Gastroesophageal sphincter (tissue), 4 donors: ENCODE measurements at regions not wholly inside any gene's neighbourhood (a gene's known extent, or its start where the extent isn't known, plus 50 kb on each side); places are given as distances from the start of the nearest gene placed in this dataset.

ENCODE experiments used
- ATAC-seq: fragments of 150-250 bp; one replicate; pipeline ENCODE4 v1.9.1; 2016; ENCODE audit warnings: mild to moderate bottlenecking, moderate library complexity
- H3K27ac ChIP-seq, 4 donors: fragments of 200-600 bp; sonication (generic) in 3 of 4; 1 replicate in 3 of 4; 2 replicates in 1 of 4; pipeline ENCODE4 v1.5.1; 2016 to 2019
- H3K27me3 ChIP-seq: fragments of 200-600 bp; sonication (generic); one replicate; pipeline ENCODE4 v1.5.1; 2019
- H3K36me3 ChIP-seq, 2 donors: fragments of 200-600 bp; sonication (generic); one replicate each; pipeline ENCODE4 v1.5.1; 2019; ENCODE audit warnings: control low read depth in 1 of 2
- H3K4me1 ChIP-seq, 3 donors: fragments of 200-600 bp; sonication (generic); 1 replicate in 2 of 3; 2 replicates in 1 of 3; pipeline ENCODE4 v1.5.1; 2016 to 2019; ENCODE audit warnings: control low read depth in 2 of 3
- H3K4me3 ChIP-seq, 2 donors: fragments of 200-600 bp; sonication (generic); one replicate each; pipeline ENCODE4 v1.5.1; 2019; ENCODE audit warnings: mild to moderate bottlenecking in 1 of 2, moderate library complexity in 1 of 2
- H3K9me3 ChIP-seq, 3 donors: fragments of 200-600 bp; sonication (generic); one replicate each; pipeline ENCODE4 v1.5.1; 2017 to 2019; ENCODE audit warnings: control low read depth in 2 of 3
- CTCF ChIP-seq, 4 experiments: fragments of 200-600 bp in 2 of 4; fragments of 450-650 bp in 2 of 4; sonication (generic) in 1 of 4; IDR thresholded peaks; one replicate each; pipeline ENCODE4 v1.5.1; 2017 to 2019; ENCODE audit warnings: antibody characterized with exemption in 4 of 4, mild to moderate bottlenecking in 2 of 4, moderate library complexity in 2 of 4
- EP300 ChIP-seq: sonication (generic); formaldehyde crosslinking; IDR thresholded peaks from one replicate; pipeline ENCODE4 v1.6.1; 2017; ENCODE audit warnings: antibody characterized with exemption, mild to moderate bottlenecking
- POLR2A ChIP-seq, 2 donors: fragments of 450-650 bp; IDR thresholded peaks; one replicate each; pipeline ENCODE4 v1.6.1; 2017; ENCODE audit warnings: antibody characterized with exemption in 2 of 2, mild to moderate bottlenecking in 2 of 2, moderate library complexity in 1 of 2
- POLR2AphosphoS5 ChIP-seq: sonication (generic); formaldehyde crosslinking; IDR thresholded peaks from one replicate; pipeline ENCODE4 v1.6.1; 2017; ENCODE audit warnings: antibody characterized with exemption
- WGBS, 2 donors: methylation state at CpG; one replicate each; pipeline ENCODE4 v1.1.5; 2018; ENCODE audit warnings: low coverage in 1 of 2; 5-methylcytosine and 5-hydroxymethylcytosine counted together

- Histone ChIP-seq H3K4me1 (no peaks in the 10 kb centered on the region), H3K27me3 (peaks cover 14% of the 10 kb centered on the region), H3K36me3 (no peaks in the 10 kb centered on the region), H3K27ac (no peak overlapping the region), H3K4me3 (no peak overlapping the region), H3K9me3 (no peaks in the 10 kb centered on the region)
- no peak for TF ChIP-seq POLR2AphosphoS5
- TF ChIP-seq CTCF (IDR thresholded peaks at IDR 0.05): no peak
- TF ChIP-seq POLR2A (IDR thresholded peaks at IDR 0.05): no peak
- no peak for TF ChIP-seq EP300
- ATAC-seq: no peak
- WGBS, 2 donors: 50 to 64% methylated on average over 1 to 2 of the region's 2 CpGs
Observed at GRCh38 chr12:112559784-112560183, 141.0 kb downstream of the PTPN11 start.

- Histone ChIP-seq H3K4me3 (no peak overlapping the region), H3K4me1 (no peaks in the 10 kb centered on the region), H3K36me3 (no peaks in the 10 kb centered on the region), H3K27ac (no peak overlapping the region), H3K9me3 (no peaks in the 10 kb centered on the region), H3K27me3 (peaks cover 9% of the 10 kb centered on the region)
- 66 to 80% methylated on average over 3 to 4 of the region's 11 CpGs for WGBS, 2 donors
- TF ChIP-seq POLR2AphosphoS5: no peak
- TF ChIP-seq POLR2A (IDR thresholded peaks at IDR 0.05): no peak
- TF ChIP-seq CTCF (IDR thresholded peaks at IDR 0.05): no peak
- TF ChIP-seq EP300: no peak
- no peak for ATAC-seq
Observed at GRCh38 chr12:112564160-112564784, 145.5 kb downstream of the PTPN11 start.

GRCh38 chr12:112568641-112569040 is 149.9 kb downstream of the PTPN11 start:
- 50 to 58% methylated on average over 2 of the region's 2 CpGs for WGBS, 2 donors
- H3K27ac ChIP-seq: no peak overlapping the region
- no peak for ATAC-seq
- no peaks in the 10 kb centered on the region for H3K9me3 ChIP-seq
- H3K27me3 ChIP-seq: peaks cover 22% of the 10 kb centered on the region
- H3K36me3 ChIP-seq: no peaks in the 10 kb centered on the region
- TF ChIP-seq CTCF (IDR thresholded peaks at IDR 0.05): no peak
- TF ChIP-seq EP300: no peak
- TF ChIP-seq POLR2A (IDR thresholded peaks at IDR 0.05): no peak
- TF ChIP-seq POLR2AphosphoS5: no peak
- H3K4me3 ChIP-seq: no peak overlapping the region
- H3K4me1 ChIP-seq: no peaks in the 10 kb centered on the region

- peaks cover 0 to 3% (median 0%) of the 10 kb centered on the region in 3 donors for H3K4me1 ChIP-seq
- no peak overlapping the region for H3K27ac ChIP-seq
- 42 to 55% methylated on average over 2 to 6 of the region's 7 CpGs for WGBS, 2 donors
- H3K27me3 ChIP-seq: peaks cover 35% of the 10 kb centered on the region
- no peak for ATAC-seq
- TF ChIP-seq CTCF (IDR thresholded peaks at IDR 0.05): no peak
- no peak for TF ChIP-seq EP300
- no peak for TF ChIP-seq POLR2AphosphoS5
- no peak for TF ChIP-seq POLR2A (IDR thresholded peaks at IDR 0.05)
- no peaks in the 10 kb centered on the region for H3K36me3 ChIP-seq
- H3K4me3 ChIP-seq: no peak overlapping the region
- H3K9me3 ChIP-seq: no peaks in the 10 kb centered on the region
Observed at GRCh38 chr12:112570096-112570495, 151.3 kb downstream of the PTPN11 start.

GRCh38 chr12:112573141-112573540 is 154.4 kb downstream of the PTPN11 start:
- 40 to 88% methylated on average over 1 to 2 of the region's 2 CpGs for WGBS, 2 donors
- H3K27ac ChIP-seq: no peak overlapping the region
- H3K4me1 ChIP-seq: peaks cover 0 to 6% (median 0%) of the 10 kb centered on the region in 3 donors
- H3K9me3 ChIP-seq: no peaks in the 10 kb centered on the region
- no peak overlapping the region for H3K4me3 ChIP-seq
- H3K27me3 ChIP-seq: peaks cover 56% of the 10 kb centered on the region
- ATAC-seq: no peak
- no peaks in the 10 kb centered on the region for H3K36me3 ChIP-seq
- no peak for TF ChIP-seq EP300
- TF ChIP-seq POLR2A (IDR thresholded peaks at IDR 0.05): no peak
